MM.1S (cell line): ENCODE measurements at regions not wholly inside any gene's neighbourhood (a gene's known extent, or its start where the extent isn't known, plus 50 kb on each side); places are given as distances from the start of the nearest gene placed in this dataset.

Experiments used
- DNase-seq: peaks from one replicate; pipeline ENCODE4 v3.0.0-alpha.2; 2015
- H2AFZ ChIP-seq: fragments of 300-600 bp; sonication (generic); 2 replicates; pipeline ENCODE4 v1.6.0; 2016; ENCODE audit warnings: antibody characterized with exemption, low read length
- H3F3A ChIP-seq: fragments of 300-600 bp; sonication (generic); 2 replicates; pipeline ENCODE4 v1.6.1; 2016; ENCODE audit warnings: mild to moderate bottlenecking, antibody characterized with exemption, low read length, moderate library complexity, mixed read lengths; ENCODE audit not compliant: insufficient read depth
- H3K27ac ChIP-seq: fragments of 300-600 bp; sonication (generic); 2 replicates; pipeline ENCODE4 v1.5.1; 2016; ENCODE audit warnings: mild to moderate bottlenecking, low read length
- H3K27me3 ChIP-seq: fragments of 300-600 bp; sonication (generic); replicated peaks from 2 replicates; pipeline ENCODE4 v1.6.0; 2016; ENCODE audit warnings: low read length; ENCODE audit not compliant: insufficient read depth
- H3K36me3 ChIP-seq: fragments of 300-600 bp; sonication (generic); replicated peaks from 2 replicates; pipeline ENCODE4 v1.6.1; 2016; ENCODE audit warnings: mild to moderate bottlenecking, low read length, mixed read lengths; ENCODE audit not compliant: insufficient read depth
- H3K4me1 ChIP-seq: fragments of 300-600 bp; sonication (generic); 2 replicates; pipeline ENCODE4 v1.6.1; 2016; ENCODE audit warnings: low read length, mixed read lengths
- H3K4me2 ChIP-seq: fragments of 300-600 bp; sonication (generic); 2 replicates; pipeline ENCODE4 v1.6.0; 2016; ENCODE audit warnings: low read depth, low read length
- H3K4me3 ChIP-seq: fragments of 300-600 bp; sonication (generic); 2 replicates; pipeline ENCODE4 v1.5.1; 2016; ENCODE audit warnings: low read length, mixed read lengths
- H3K79me2 ChIP-seq: fragments of 300-600 bp; sonication (generic); 2 replicates; pipeline ENCODE4 v1.6.1; 2016; ENCODE audit warnings: mixed run types, low read length, mixed read lengths
- H3K9ac ChIP-seq: fragments of 300-600 bp; sonication (generic); 2 replicates; pipeline ENCODE4 v1.6.1; 2016; ENCODE audit warnings: low read length, mixed read lengths
- H3K9me2 ChIP-seq: fragments of 300-600 bp; sonication (generic); replicated peaks from 2 replicates; pipeline ENCODE4 v1.6.1; 2016; ENCODE audit warnings: mild to moderate bottlenecking, low read length, mixed read lengths; ENCODE audit not compliant: insufficient read depth
- H3K9me3 ChIP-seq: fragments of 300-600 bp; sonication (generic); replicated peaks from 2 replicates; pipeline ENCODE4 v1.6.1; 2016; ENCODE audit warnings: mild to moderate bottlenecking, low read length, mixed read lengths; ENCODE audit not compliant: insufficient read depth
- H4K20me1 ChIP-seq: fragments of 300-600 bp; sonication (generic); 2 replicates; pipeline ENCODE4 v1.6.1; 2016; ENCODE audit warnings: mild to moderate bottlenecking, low read length, moderate library complexity, mixed read lengths; ENCODE audit not compliant: insufficient read depth
- EZH2 ChIP-seq: fragments of 300-600 bp; sonication (generic); optimal IDR thresholded peaks from 2 replicates; pipeline ENCODE3; 2017; ENCODE audit warnings: low read depth, mild to moderate bottlenecking, antibody characterized with exemption, low read length, mixed read lengths
- EZH2phosphoT487 ChIP-seq: fragments of 300-600 bp; sonication (generic); IDR thresholded peaks from 2 replicates; pipeline ENCODE4 v1.6.1; 2018; ENCODE audit warnings: antibody characterized with exemption, low read length
- TF ChIP-seq, protein P1 (sequence below): fragments of 300-600 bp; sonication (generic); IDR thresholded peaks from 2 replicates; pipeline ENCODE4 v1.5.1; 2016; ENCODE audit warnings: antibody characterized with exemption, low read length, mixed read lengths

GRCh38 chr12:126343321-126343720 lies 1278.1 kb downstream of the AACS start:
- no peaks in the 10 kb centered on the region for H3K79me2 ChIP-seq
- no peaks in the 10 kb centered on the region for H3K36me3 ChIP-seq
- DNase-seq = no peak
- no peak overlapping the region for H3K9ac ChIP-seq
- no peaks in the 10 kb centered on the region for H4K20me1 ChIP-seq
- H3F3A ChIP-seq = no peaks in the 10 kb centered on the region
- H3K4me1 ChIP-seq = no peaks in the 10 kb centered on the region
- H3K27ac ChIP-seq = no peak overlapping the region
- H3K27me3 ChIP-seq = no peaks in the 10 kb centered on the region
- no peak for TF ChIP-seq EZH2phosphoT487
- TF ChIP-seq, protein P1, sequence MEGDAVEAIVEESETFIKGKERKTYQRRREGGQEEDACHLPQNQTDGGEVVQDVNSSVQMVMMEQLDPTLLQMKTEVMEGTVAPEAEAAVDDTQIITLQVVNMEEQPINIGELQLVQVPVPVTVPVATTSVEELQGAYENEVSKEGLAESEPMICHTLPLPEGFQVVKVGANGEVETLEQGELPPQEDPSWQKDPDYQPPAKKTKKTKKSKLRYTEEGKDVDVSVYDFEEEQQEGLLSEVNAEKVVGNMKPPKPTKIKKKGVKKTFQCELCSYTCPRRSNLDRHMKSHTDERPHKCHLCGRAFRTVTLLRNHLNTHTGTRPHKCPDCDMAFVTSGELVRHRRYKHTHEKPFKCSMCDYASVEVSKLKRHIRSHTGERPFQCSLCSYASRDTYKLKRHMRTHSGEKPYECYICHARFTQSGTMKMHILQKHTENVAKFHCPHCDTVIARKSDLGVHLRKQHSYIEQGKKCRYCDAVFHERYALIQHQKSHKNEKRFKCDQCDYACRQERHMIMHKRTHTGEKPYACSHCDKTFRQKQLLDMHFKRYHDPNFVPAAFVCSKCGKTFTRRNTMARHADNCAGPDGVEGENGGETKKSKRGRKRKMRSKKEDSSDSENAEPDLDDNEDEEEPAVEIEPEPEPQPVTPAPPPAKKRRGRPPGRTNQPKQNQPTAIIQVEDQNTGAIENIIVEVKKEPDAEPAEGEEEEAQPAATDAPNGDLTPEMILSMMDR = no peak
- no peak for TF ChIP-seq EZH2
- no peaks in the 10 kb centered on the region for H3K9me2 ChIP-seq
- no peak overlapping the region for H3K4me2 ChIP-seq
- H3K9me3 ChIP-seq = no peaks in the 10 kb centered on the region
- no peak overlapping the region for H3K4me3 ChIP-seq
- no peak overlapping the region for H2AFZ ChIP-seq

DNA sequence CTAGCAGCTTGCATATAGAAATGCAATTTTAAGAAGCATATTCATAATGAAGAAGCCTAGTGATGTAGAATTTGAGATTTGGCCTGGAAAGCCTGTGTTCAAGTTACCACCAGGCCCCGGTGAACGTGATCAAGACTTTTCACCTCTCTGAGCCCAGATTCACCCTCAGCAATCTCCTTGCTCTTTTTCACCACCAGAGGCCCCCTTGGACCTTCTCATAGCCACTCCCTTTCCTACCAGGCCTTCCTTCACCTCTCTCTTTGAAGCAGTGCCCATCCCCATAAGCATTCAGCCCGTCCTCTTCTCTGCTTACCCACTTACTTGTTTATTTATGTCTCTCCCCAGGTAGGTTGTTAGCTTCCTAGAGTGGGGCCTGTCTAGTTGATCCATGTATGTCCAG lies 1280.9 kb downstream of the AACS start:
- no peaks in the 10 kb centered on the region for H3K9me3 ChIP-seq
- no peak overlapping the region for H3K9ac ChIP-seq
- H3K79me2 ChIP-seq = no peaks in the 10 kb centered on the region
- no peak overlapping the region for H3K4me3 ChIP-seq
- DNase-seq = no peak
- no peaks in the 10 kb centered on the region for H3K36me3 ChIP-seq
- H3F3A ChIP-seq = no peaks in the 10 kb centered on the region
- H3K4me1 ChIP-seq = no peaks in the 10 kb centered on the region
- no peak overlapping the region for H3K4me2 ChIP-seq
- H2AFZ ChIP-seq = no peak overlapping the region
- H4K20me1 ChIP-seq = no peaks in the 10 kb centered on the region
- H3K27me3 ChIP-seq = no peaks in the 10 kb centered on the region
- H3K9me2 ChIP-seq = no peaks in the 10 kb centered on the region
- TF ChIP-seq, protein P1 = no peak
- no peak for TF ChIP-seq EZH2phosphoT487
- no peak for TF ChIP-seq EZH2
- no peak overlapping the region for H3K27ac ChIP-seq

DNA sequence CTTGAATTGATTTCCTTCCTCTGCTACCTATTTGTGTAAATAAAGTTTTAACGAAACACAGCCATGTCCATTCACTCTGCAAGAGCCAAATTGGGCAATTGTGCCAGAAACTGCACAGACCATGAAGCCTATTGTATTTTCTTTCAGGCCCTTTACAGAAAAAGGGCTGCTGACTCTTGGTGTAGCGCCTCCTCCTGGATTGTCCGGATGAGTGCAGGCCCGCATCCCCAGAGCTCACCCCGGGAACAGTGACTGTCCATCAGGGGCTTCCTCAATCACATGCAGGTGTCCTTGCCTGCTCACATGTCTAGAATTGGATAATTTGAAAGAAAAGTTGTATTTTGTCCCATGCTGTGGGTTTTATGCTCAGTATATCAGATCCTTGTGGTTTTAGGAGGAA lies 1282.2 kb downstream of the AACS start:
- H3K4me1 ChIP-seq = no peaks in the 10 kb centered on the region
- no peaks in the 10 kb centered on the region for H3K9me3 ChIP-seq
- no peak overlapping the region for H2AFZ ChIP-seq
- H3K9me2 ChIP-seq = no peaks in the 10 kb centered on the region
- no peaks in the 10 kb centered on the region for H3K79me2 ChIP-seq
- H3K4me2 ChIP-seq = no peak overlapping the region
- H3K36me3 ChIP-seq = no peaks in the 10 kb centered on the region
- no peak for TF ChIP-seq EZH2
- TF ChIP-seq, protein P1 = no peak
- no peak for TF ChIP-seq EZH2phosphoT487
- no peak overlapping the region for H3K4me3 ChIP-seq
- H3K27ac ChIP-seq = no peak overlapping the region
- no peaks in the 10 kb centered on the region for H3F3A ChIP-seq
- no peak overlapping the region for H3K9ac ChIP-seq
- H3K27me3 ChIP-seq = no peaks in the 10 kb centered on the region
- no peak for DNase-seq
- H4K20me1 ChIP-seq = no peaks in the 10 kb centered on the region
